ENCODE measurements at regions not wholly inside any gene's neighbourhood (a gene's known extent, or its start where the extent isn't known, plus 50 kb on each side); places are given as distances from the start of the nearest gene placed in this dataset.

DNA sequence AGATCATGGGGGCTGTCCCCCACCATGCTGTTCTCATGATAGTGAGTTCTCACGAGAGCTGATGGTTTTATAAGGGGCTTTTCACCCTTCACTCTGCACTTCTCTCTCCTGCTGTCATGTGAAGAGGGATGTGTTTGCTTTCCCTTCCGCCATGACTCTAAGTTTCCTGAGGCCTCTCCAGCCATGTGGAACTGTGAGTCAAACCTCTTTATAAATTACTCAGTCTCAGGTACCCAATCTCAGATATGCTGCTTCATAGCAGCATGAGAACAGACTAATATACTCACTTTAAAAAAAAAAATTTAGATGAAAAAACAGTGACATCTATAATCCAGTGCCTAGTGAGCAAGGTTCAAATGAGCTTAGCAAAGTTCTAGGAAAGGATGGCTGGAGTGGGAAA lies 135.1 kb upstream of the RAB4A start (continued):
- TF ChIP-seq ZBTB40 (IDR thresholded peaks at IDR 0.05) (no peak), ZBTB40 (CRISPR knock-in tag; IDR thresholded peaks at IDR 0.05) (no peak), ZNF607 (CRISPR knock-in tag; IDR thresholded peaks at IDR 0.05; ENCODE audit: borderline replicate concordance) (no peak)

- Histone ChIP-seq H4K20me1 (ENCODE audit: insufficient read depth, low read length) (no peaks in the 10 kb centered on the region), H3K79me2 (ENCODE audit: insufficient read depth, low read length) (no peaks in the 10 kb centered on the region), H3K9me3 (ENCODE audit: low read length) (peaks cover 24% of the 10 kb centered on the region), H3K36me3 (replicated peaks in 1 of 2; ENCODE audit: control insufficient read depth in 1 of 2, insufficient read depth in 2 of 2, low read length in 2 of 2) (no peaks in the 10 kb centered on the region), H3K27ac (ENCODE audit: extremely low read length, insufficient read depth, low read length) (no peak overlapping the region), H3K9ac (ENCODE audit: insufficient read depth, low read depth, low read length) (no peak overlapping the region), H2AFZ (ENCODE audit: low read length) (no peak overlapping the region), H3K4me3 (replicated peaks in 1 of 3; ENCODE audit: insufficient read depth in 1 of 3, low read depth in 2 of 3, low read length in 3 of 3) (no peak overlapping the region), H3K4me1 (ENCODE audit: insufficient read depth, low read length) (peaks cover 62% of the 10 kb centered on the region), H3K27me3 (ENCODE audit: control insufficient read depth in 1 of 2, insufficient read depth in 2 of 2, low read length in 2 of 2) (no peaks in the 10 kb centered on the region), H3K4me2 (ENCODE audit: low read depth, low read length) (no peak overlapping the region)
- ATAC-seq (peak; percentile 63), FAIRE-seq (no peak), DNase-seq (ENCODE audit: low spot score) (no peak)
- BruUV-seq (replicated peaks) = no TSS peak
- POLR2A ChIA-PET = interaction anchor here (0.9 to 1.1 kb wide), 3 partner anchors 8 to 11 kb away, joined by 3 read pairs; no protein-coding TSS in a partner anchor
- WGBS (ENCODE audit: low lambda C conversion rate) = no CpG with 5 or more reads among the region's 3 CpGs
- in situ Hi-C loops (cut with HindIII; ENCODE audit: extremely low pct_ligation_motif_present, low pct_unique_long_range_greater_than_20kb) = no loop called here
- CTCF ChIA-PET (ENCODE audit: low intra/inter-chr PET ratio, low total read pairs) = no interaction called here
- intact Hi-C loops (cut with micrococcal nuclease; ENCODE audit: unreplicated experiment) = loop anchor here (10.0 kb wide), 1 partner anchor 302 kb away; no protein-coding TSS in a partner anchor
- TF ChIP-seq MIXL1 (CRISPR knock-in tag; IDR thresholded peaks at IDR 0.05) = no peak
- TF ChIP-seq ZNF382 (CRISPR knock-in tag; IDR thresholded peaks at IDR 0.05; ENCODE audit: borderline replicate concordance) = no peak
- TF ChIP-seq, protein P1, sequence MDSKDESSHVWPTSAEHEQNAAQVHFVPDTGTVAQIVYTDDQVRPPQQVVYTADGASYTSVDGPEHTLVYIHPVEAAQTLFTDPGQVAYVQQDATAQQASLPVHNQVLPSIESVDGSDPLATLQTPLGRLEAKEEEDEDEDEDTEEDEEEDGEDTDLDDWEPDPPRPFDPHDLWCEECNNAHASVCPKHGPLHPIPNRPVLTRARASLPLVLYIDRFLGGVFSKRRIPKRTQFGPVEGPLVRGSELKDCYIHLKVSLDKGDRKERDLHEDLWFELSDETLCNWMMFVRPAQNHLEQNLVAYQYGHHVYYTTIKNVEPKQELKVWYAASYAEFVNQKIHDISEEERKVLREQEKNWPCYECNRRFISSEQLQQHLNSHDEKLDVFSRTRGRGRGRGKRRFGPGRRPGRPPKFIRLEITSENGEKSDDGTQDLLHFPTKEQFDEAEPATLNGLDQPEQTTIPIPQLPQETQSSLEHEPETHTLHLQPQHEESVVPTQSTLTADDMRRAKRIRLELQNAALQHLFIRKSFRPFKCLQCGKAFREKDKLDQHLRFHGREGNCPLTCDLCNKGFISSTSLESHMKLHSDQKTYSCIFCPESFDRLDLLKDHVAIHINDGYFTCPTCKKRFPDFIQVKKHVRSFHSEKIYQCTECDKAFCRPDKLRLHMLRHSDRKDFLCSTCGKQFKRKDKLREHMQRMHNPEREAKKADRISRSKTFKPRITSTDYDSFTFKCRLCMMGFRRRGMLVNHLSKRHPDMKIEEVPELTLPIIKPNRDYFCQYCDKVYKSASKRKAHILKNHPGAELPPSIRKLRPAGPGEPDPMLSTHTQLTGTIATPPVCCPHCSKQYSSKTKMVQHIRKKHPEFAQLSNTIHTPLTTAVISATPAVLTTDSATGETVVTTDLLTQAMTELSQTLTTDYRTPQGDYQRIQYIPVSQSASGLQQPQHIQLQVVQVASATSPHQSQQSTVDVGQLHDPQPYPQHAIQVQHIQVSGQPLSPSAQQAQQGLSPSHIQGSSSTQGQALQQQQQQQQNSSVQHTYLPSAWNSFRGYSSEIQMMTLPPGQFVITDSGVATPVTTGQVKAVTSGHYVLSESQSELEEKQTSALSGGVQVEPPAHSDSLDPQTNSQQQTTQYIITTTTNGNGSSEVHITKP (CRISPR knock-in tag; IDR thresholded peaks at IDR 0.05; ENCODE audit: low read depth) = no peak
- TF ChIP-seq, protein P2, sequence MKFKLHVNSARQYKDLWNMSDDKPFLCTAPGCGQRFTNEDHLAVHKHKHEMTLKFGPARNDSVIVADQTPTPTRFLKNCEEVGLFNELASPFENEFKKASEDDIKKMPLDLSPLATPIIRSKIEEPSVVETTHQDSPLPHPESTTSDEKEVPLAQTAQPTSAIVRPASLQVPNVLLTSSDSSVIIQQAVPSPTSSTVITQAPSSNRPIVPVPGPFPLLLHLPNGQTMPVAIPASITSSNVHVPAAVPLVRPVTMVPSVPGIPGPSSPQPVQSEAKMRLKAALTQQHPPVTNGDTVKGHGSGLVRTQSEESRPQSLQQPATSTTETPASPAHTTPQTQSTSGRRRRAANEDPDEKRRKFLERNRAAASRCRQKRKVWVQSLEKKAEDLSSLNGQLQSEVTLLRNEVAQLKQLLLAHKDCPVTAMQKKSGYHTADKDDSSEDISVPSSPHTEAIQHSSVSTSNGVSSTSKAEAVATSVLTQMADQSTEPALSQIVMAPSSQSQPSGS (CRISPR knock-in tag; IDR thresholded peaks at IDR 0.05) = no peak
Measured at GRCh38 chr1:229136822-229137221, 134.1 kb upstream of the RAB4A start.

Data from HepG2 (cell line).